ENCODE measurements at regions not wholly inside any gene's neighbourhood (a gene's known extent, or its start where the extent isn't known, plus 50 kb on each side); places are given as distances from the start of the nearest gene placed in this dataset.

GRCh38 chr12:88401155-88401554 is 179.1 kb downstream of the KITLG start:
- H3K4me1 ChIP-seq, result peaks cover 0 to 12% (median 7%) of the 10 kb centered on the region in 4 donors
- no peak overlapping the region for H3K4me3 ChIP-seq
- no peaks in the 10 kb centered on the region for H3K27me3 ChIP-seq
- no peak for TF ChIP-seq POLR2AphosphoS5 (IDR thresholded peaks at IDR 0.05)
- TF ChIP-seq CTCF (IDR thresholded peaks at IDR 0.05), result no peak
- TF ChIP-seq POLR2A (IDR thresholded peaks at IDR 0.05), result no peak
- no peak for TF ChIP-seq EP300 (IDR thresholded peaks at IDR 0.05)
- intact Hi-C loops (cut with DNase I; ENCODE audit: low total_unique reads), result no loop called here
- H3K27ac ChIP-seq, result no peak overlapping the region
- H3K36me3 ChIP-seq, result no peaks in the 10 kb centered on the region
- no peaks in the 10 kb centered on the region for H3K9me3 ChIP-seq
- DNase-seq, result no peak
- WGBS, 5 donors, result 6 to 30% (median 26%) methylated on average over 2 of the region's 2 CpGs

GRCh38 chr12:88406905-88407304 is 173.4 kb downstream of the KITLG start:
- Histone ChIP-seq H3K36me3 (no peaks in the 10 kb centered on the region), H3K9me3 (no peaks in the 10 kb centered on the region), H3K27ac (no peak overlapping the region), H3K27me3 (no peaks in the 10 kb centered on the region), H3K4me3 (no peak overlapping the region), H3K4me1 (no peaks in the 10 kb centered on the region)
- TF ChIP-seq CTCF (IDR thresholded peaks at IDR 0.05), result no peak
- no peak for TF ChIP-seq EP300 (IDR thresholded peaks at IDR 0.05)
- no peak for DNase-seq
- 63 to 85% (median 72%) methylated on average over 5 of the region's 5 CpGs for WGBS, 5 donors
- intact Hi-C loops (cut with DNase I; ENCODE audit: low total_unique reads), result no loop called here

GRCh38 chr12:88408823-88409222 is 171.4 kb downstream of the KITLG start:
- H3K27ac ChIP-seq, result no peak overlapping the region
- H3K9me3 ChIP-seq, result no peaks in the 10 kb centered on the region
- no peaks in the 10 kb centered on the region for H3K27me3 ChIP-seq
- intact Hi-C loops (cut with DNase I; ENCODE audit: low total_unique reads), result no loop called here
- peaks cover 3 to 13% (median 8%) of the 10 kb centered on the region in 4 donors for H3K4me1 ChIP-seq
- DNase-seq, result no peak
- H3K4me3 ChIP-seq, result no peak overlapping the region
- no peaks in the 10 kb centered on the region for H3K36me3 ChIP-seq
- no peak for TF ChIP-seq POLR2A (IDR thresholded peaks at IDR 0.05)
- no peak for TF ChIP-seq POLR2AphosphoS5 (IDR thresholded peaks at IDR 0.05)
- TF ChIP-seq EP300 (IDR thresholded peaks at IDR 0.05), result no peak
- no peak for TF ChIP-seq CTCF (IDR thresholded peaks at IDR 0.05)

- 81 to 88% (median 84%) methylated on average over 3 of the region's 3 CpGs for WGBS, 5 donors
- no peaks in the 10 kb centered on the region for H3K36me3 ChIP-seq
- TF ChIP-seq POLR2A (IDR thresholded peaks at IDR 0.05) (no peak), EP300 (IDR thresholded peaks at IDR 0.05) (no peak), POLR2AphosphoS5 (IDR thresholded peaks at IDR 0.05) (no peak), CTCF (IDR thresholded peaks at IDR 0.05) (no peak)
- DNase-seq, result no peak
- peaks cover 3 to 17% (median 12%) of the 10 kb centered on the region in 4 donors for H3K4me1 ChIP-seq
- H3K27ac ChIP-seq, result no peak overlapping the region
- H3K9me3 ChIP-seq, result no peaks in the 10 kb centered on the region
- H3K4me3 ChIP-seq, result no peak overlapping the region
- intact Hi-C loops (cut with DNase I; ENCODE audit: low total_unique reads), result no loop called here
- H3K27me3 ChIP-seq, result no peaks in the 10 kb centered on the region
These were observed 171.0 kb downstream of the KITLG start for GRCh38 chr12:88409257-88409656.

Data from stomach (tissue), 8 donors.